CD4-positive, alpha-beta T cell treated with Interferon alpha-2 for 1 hour (primary cell): ENCODE measurements at regions not wholly inside any gene's neighbourhood (a gene's known extent, or its start where the extent isn't known, plus 50 kb on each side); places are given as distances from the start of the nearest gene placed in this dataset.

Experiments
- DNase-seq, 2 donors: peaks; one replicate each; pipeline ENCODE4 v3.0.0-alpha.2; 2020 to 2022

- DNase-seq: no peak
Measured at GRCh38 chr9:107759009-107759822, 269.6 kb upstream of the KLF4 start.

DNA sequence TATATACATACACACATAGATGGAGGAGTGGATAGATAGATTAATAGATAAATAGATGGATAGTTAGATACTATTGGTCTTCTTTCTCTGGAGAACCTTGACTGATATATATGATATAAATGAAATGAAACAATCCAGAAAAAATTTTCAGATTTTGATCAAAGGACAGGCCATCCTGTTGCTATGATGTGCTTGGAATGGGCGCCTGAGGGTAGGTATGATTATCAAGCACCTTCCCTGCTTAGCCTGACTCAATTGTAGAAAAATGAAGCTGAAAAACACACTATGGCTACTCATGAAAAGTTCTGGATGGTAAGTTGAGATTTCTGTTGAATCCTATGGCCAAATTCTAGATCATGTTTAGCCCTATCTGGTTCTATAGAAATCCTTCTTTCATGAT lies 266.5 kb upstream of the KLF4 start:
- no peak for DNase-seq

GRCh38 chr9:107755246-107755645 lies 265.7 kb upstream of the KLF4 start:
- peak in 1 of 2 donors; percentile 50 for DNase-seq

- DNase-seq: peak in 1 of 2 donors; percentile 44
Measured at GRCh38 chr9:107751567-107752210, 262.1 kb upstream of the KLF4 start.

- peak in 1 of 2 donors; percentile 56 for DNase-seq
Measured at GRCh38 chr9:107750741-107751566, 261.4 kb upstream of the KLF4 start.

DNA sequence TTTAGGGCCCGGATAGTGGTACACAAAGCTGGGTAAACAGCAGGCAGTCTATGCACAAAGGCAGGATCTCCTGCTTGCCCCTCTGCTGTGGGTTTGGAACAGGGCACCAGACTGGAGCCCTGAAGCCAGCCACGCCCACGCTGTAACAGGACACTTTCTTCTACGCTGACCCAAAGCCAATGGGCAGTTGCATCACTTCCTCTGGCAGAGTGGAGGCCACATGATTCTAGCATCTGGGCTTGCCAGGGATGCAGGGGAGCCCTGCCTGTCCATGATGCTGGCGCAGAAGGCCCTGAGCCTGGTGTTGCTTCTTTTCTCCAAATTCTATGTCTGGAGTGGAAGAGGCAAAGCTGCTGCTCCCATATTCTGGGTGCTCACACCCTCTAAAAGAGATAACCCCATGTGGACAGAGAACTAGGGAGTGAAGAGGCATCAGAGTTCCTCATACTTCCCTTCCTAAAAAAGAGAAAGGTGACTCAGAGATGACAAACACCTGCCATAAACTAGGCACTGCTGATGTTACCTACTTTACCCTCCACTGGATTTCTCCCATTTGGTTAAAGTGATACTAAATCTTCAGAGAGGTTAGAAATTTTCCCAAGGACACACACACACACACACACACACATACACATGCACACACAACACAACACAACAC lies 260.3 kb upstream of the KLF4 start:
- DNase-seq: peak in 1 of 2 donors; percentile 49

DNA sequence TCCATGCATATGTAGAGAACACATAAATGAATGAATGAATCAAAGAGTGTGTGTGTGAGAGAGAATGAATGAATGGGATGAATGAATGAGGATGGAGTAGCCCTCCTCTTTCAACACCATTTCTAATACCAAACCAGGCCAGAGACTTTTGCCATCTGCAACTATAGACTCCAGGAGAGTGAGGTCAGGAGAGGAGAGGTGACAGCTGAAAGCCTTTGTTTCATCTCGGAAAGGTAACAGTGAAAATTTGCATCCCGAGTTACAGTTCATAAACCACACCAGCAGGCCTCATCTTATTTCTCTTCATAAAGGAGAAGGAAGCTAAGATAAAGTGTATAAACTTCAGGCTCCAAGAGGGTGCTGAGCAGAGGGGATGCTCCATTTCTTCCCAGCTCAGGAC lies 255.3 kb upstream of the KLF4 start:
- no peak for DNase-seq

DNA sequence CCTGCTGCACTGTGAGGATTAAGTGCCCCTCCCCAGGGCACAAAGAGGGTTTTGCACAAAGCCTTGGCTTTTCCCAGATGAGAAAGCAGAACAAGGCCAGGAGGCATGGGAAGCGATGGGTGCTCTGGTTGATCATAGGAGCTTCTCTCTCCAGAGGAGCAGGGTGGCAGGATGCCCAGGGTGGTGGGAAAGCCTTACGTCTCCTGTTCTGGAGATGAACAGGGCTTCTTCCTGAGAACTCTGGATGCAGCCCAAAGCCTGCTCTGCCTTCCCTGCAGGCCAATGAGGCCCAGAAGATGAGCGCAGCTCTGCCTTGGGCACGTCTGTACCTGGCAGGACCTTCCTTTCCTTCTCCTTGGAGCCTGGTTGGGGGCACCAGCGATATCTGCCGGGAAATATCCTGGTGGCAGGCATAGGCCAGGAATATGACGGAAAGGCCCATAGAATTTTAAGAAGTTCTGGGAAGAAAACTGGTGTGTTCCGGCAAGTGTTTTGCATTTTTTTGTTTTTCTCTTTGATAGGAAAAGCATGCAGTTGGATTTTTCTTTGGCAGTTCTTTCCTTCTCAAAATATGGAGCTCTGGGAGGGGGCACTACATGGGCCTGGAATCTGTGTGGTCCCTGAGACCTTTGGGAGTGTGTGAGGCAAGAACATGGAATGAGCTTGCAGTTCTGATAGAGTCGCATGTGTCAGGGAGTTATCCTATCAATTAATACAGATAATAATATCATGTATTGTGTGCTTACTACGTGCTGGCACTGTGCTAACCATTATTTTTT lies 253.2 kb upstream of the KLF4 start:
- no peak for DNase-seq

GRCh38 chr9:107740088-107740980 lies 250.8 kb upstream of the KLF4 start:
- no peak for DNase-seq

DNA sequence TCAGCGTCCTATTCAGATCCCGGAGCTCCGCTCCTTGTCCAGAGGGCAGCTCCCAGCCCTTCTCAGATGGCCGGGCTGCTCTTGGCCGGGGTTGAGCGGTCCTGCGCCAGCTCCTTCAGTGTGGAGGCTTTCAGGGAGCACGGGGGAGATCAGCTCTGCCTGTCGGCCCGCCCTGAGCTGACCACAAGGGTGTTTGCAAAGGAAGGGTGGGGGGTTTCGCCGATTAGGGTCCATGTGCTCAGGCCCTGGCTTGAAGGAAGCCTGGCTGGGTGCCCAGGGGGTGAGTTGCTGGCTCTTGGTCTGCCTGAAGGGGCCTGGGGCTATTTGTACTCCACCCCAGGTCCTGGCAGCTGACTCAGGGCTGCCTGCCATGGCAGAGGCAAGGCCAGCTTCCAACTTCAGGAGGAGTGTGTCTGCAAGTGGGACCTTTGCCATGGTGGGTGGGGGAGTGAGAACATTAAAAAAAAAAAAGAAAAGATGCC lies 250.1 kb upstream of the KLF4 start:
- no peak for DNase-seq

- no peak for DNase-seq
Measured at GRCh38 chr9:107738789-107739188, 249.2 kb upstream of the KLF4 start.

GRCh38 chr9:107737987-107738743 lies 248.6 kb upstream of the KLF4 start:
- no peak for DNase-seq

DNA sequence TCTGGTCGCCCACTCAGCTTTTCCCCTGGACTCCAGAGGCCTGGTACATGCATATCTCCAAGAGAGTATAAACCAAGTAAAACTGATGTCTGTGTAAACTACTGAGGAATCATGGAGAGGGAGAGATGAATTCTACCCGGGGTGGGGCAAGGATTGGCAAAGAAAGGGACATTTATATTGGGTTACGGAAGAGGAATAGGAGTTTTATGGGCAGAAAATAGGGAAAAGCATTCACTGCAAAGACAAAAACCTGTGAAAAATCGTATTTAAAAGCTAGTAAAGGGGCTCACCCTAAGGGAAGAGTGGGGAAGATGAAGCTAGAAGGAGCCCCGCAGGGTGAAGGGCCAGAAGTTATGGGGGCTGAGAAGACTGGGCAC lies 248.0 kb upstream of the KLF4 start:
- no peak for DNase-seq

- no peak for DNase-seq
Measured at GRCh38 chr9:107735821-107736220, 246.3 kb upstream of the KLF4 start.

DNA sequence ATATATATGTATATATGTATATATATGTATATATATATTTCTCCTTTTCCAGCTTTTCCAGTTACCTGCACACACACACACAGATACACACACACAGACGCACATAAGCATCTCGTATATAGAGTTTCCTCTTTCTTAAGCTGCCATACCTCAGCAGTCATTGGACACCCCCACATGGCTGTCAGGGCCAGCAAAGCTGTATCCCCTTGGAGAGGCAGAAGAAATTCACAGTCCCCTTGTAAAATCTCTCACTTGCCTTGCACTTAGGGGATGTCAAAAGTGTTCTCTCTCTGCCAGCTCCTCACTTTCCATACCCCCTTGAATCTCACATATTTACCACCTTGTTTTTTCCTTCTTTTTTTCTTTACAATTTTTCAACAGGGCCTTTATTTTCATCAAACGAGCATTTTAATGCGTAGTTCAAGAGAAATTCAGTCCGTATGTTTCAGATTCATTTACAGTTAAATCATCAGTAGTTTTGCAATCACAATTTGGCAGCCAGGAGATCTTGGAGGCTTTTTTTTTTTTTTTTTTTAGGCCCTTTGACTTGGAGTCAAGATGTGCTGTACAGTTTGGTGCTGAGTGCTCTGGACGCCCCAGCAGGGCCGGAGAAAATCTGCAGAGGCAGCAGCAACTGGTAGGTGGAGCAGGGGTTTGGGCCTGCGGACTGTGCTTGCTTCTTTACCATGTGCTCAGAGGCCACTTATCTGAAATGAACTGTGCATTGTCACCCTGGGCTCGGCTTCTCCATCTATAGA lies 244.9 kb upstream of the KLF4 start:
- no peak for DNase-seq

GRCh38 chr9:107733523-107733894 lies 243.9 kb upstream of the KLF4 start:
- no peak for DNase-seq

GRCh38 chr9:107732781-107733522 lies 243.4 kb upstream of the KLF4 start:
- no peak for DNase-seq

DNA sequence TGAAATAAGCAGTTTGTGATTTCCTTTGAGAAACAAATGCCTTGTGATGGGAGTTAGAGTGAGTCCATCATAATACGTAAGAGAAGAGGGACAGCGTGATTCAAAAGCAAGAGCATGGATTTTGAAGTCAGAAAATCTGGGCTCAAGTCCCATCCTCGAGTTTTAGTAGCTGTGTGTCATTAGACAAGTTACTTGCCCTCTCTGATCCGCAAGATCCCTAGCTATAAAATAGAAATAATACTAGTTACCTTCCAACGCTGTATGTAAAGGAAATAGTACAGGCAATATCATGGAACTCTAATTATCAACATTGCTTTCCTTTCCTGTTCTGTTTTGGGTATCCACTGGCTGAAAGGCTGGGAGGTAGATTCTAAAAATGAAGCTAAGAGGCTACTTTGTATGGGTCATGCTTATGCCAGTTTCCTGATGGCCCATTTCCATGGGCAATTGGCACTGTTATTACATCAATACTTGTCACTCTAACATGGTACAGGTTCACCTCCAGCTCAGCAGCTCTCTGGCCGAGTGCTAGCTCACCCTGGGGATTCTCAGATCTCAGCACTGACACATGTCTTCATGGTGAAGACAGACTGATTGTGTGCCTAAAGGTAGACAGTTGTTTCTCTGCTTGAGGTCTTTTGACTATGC lies 241.7 kb upstream of the KLF4 start:
- DNase-seq: no peak
